SU-DHL-6 (cell line): ENCODE measurements at regions not wholly inside any gene's neighbourhood (a gene's known extent, or its start where the extent isn't known, plus 50 kb on each side); places are given as distances from the start of the nearest gene placed in this dataset.

Source experiments
- H2AFZ ChIP-seq: fragments of 200-600 bp; sonication (generic); 2 replicates; pipeline ENCODE4 v1.6.1; 2014; ENCODE audit warnings: low read depth, mild to moderate bottlenecking, moderate library complexity, mixed read lengths, antibody characterized with exemption, low read length; ENCODE audit not compliant: severe bottlenecking
- H3F3A ChIP-seq: fragments of 200-600 bp; shearing (Covaris generic); 2 replicates; pipeline ENCODE4 v1.6.0; 2016; ENCODE audit warnings: antibody characterized with exemption, mild to moderate bottlenecking; ENCODE audit not compliant: insufficient read depth
- H3K27ac ChIP-seq: fragments of 200-600 bp; sonication (generic); 2 replicates; pipeline ENCODE4 v1.5.1; 2016; ENCODE audit warnings: low read depth, mild to moderate bottlenecking, low read length, moderate library complexity, mixed read lengths
- H3K27me3 ChIP-seq: fragments of 200-600 bp; sonication (generic), shearing (Covaris generic); 2 replicates; pipeline ENCODE4 v1.6.0; 2014; ENCODE audit warnings: mild to moderate bottlenecking, low read length
- H3K36me3 ChIP-seq: fragments of 200-600 bp; sonication (generic); 2 replicates; pipeline ENCODE4 v1.6.1; 2014; ENCODE audit warnings: mild to moderate bottlenecking, low read length, mixed read lengths
- H3K4me2 ChIP-seq: fragments of 300-600, 200-600 bp; shearing (Covaris generic), sonication (generic); 2 replicates; pipeline ENCODE4 v1.6.0; 2014; ENCODE audit warnings: low read length, low read depth, mild to moderate bottlenecking; ENCODE audit not compliant: poor library complexity, severe bottlenecking
- H3K4me3 ChIP-seq: fragments of 200-600 bp; sonication (generic); 2 replicates; pipeline ENCODE4 v1.5.1; 2014; ENCODE audit warnings: antibody characterized with exemption, low read length, mild to moderate bottlenecking, mixed read lengths; ENCODE audit not compliant: insufficient read depth, poor library complexity, severe bottlenecking
- H3K79me2 ChIP-seq: fragments of 200-600 bp; sonication (generic); 2 replicates; pipeline ENCODE4 v1.6.1; 2014; ENCODE audit warnings: mild to moderate bottlenecking, low read length, moderate library complexity; ENCODE audit not compliant: insufficient read depth
- H3K9ac ChIP-seq: fragments of 200-600 bp; sonication (generic); 2 replicates; pipeline ENCODE4 v1.7.0; 2014; ENCODE audit warnings: mild to moderate bottlenecking, low read length
- H3K9me2 ChIP-seq: fragments of 200-600 bp; sonication (generic); replicated peaks from 2 replicates; pipeline ENCODE4 v1.6.1; 2014; ENCODE audit warnings: low read length; ENCODE audit not compliant: insufficient read depth
- H3K9me3 ChIP-seq: fragments of 200-600 bp; sonication (generic); 2 replicates; pipeline ENCODE4 v1.6.1; 2014; ENCODE audit warnings: low read length, mixed read lengths; ENCODE audit not compliant: insufficient read depth
- H4K20me1 ChIP-seq: fragments of 200-600 bp; sonication (generic); 2 replicates; pipeline ENCODE4 v1.6.1; 2014; ENCODE audit warnings: low read depth, mild to moderate bottlenecking, antibody characterized with exemption, low read length, moderate library complexity, mixed read lengths
- CTCF ChIP-seq: fragments of 200-600 bp; sonication (generic); IDR thresholded peaks from one replicate; pipeline ENCODE4 v1.5.1; 2017; ENCODE audit warnings: antibody characterized with exemption, mild to moderate bottlenecking, low read length, moderate library complexity; ENCODE audit not compliant: insufficient read depth, poor library complexity, severe bottlenecking
- EZH2phosphoT487 ChIP-seq: fragments of 200-600 bp; sonication (generic), shearing (Covaris generic); conservative IDR thresholded peaks from 2 replicates; pipeline ENCODE4 v1.6.1; 2018; ENCODE audit warnings: mild to moderate bottlenecking, antibody characterized with exemption, low read length, moderate library complexity, mixed read lengths

GRCh38 chr13:83804356-83804962 is 77.8 kb downstream of the SLITRK1 start:
- no peak overlapping the region for H3K4me2 ChIP-seq
- H3K9ac ChIP-seq: no peak overlapping the region
- H3K4me3 ChIP-seq: no peak overlapping the region
- no peaks in the 10 kb centered on the region for H3F3A ChIP-seq
- no peak overlapping the region for H3K27ac ChIP-seq
- H3K9me3 ChIP-seq: no peaks in the 10 kb centered on the region
- no peaks in the 10 kb centered on the region for H4K20me1 ChIP-seq
- no peaks in the 10 kb centered on the region for H3K27me3 ChIP-seq
- no peaks in the 10 kb centered on the region for H3K9me2 ChIP-seq
- H3K79me2 ChIP-seq: no peaks in the 10 kb centered on the region
- no peaks in the 10 kb centered on the region for H3K36me3 ChIP-seq
- TF ChIP-seq CTCF (no peak), EZH2phosphoT487 (no peak)
- H2AFZ ChIP-seq: no peak overlapping the region

- Histone ChIP-seq H2AFZ (no peak overlapping the region), H3K9ac (no peak overlapping the region), H3K79me2 (no peaks in the 10 kb centered on the region), H3K4me3 (no peak overlapping the region), H3K4me2 (no peak overlapping the region), H3K36me3 (no peaks in the 10 kb centered on the region), H3K9me2 (no peaks in the 10 kb centered on the region), H3K9me3 (no peaks in the 10 kb centered on the region; the same call in 1 of the 2 replicates), H3K27me3 (no peaks in the 10 kb centered on the region), H3F3A (no peaks in the 10 kb centered on the region), H3K27ac (no peak overlapping the region), H4K20me1 (no peaks in the 10 kb centered on the region)
- TF ChIP-seq EZH2phosphoT487: no peak
- no peak for TF ChIP-seq CTCF
Measured at GRCh38 chr13:83798731-83799130, 83.5 kb downstream of the SLITRK1 start.

DNA sequence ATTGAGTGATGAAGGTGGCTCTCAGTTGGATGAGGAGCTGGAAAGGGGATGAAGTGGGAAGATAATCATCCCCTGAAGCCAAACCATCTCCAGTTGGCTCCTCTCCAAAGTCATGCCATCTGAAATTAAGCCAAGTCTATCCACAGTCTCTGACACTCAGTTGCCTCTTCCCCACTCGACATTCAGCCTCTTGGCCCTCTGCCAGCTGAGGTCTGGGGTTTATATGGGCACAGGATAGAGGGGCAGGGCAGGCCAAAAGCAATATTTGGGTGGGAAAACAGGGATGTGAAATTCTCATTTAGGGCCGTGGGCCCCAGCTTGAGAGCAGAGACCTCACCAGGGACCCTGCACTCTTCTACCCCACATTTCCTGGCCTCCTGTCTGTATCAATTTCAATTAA is 85.9 kb downstream of the SLITRK1 start:
- H4K20me1 ChIP-seq: no peaks in the 10 kb centered on the region
- no peaks in the 10 kb centered on the region for H3K79me2 ChIP-seq
- no peaks in the 10 kb centered on the region for H3K36me3 ChIP-seq
- no peaks in the 10 kb centered on the region for H3F3A ChIP-seq
- no peak overlapping the region for H3K9ac ChIP-seq
- TF ChIP-seq CTCF (no peak), EZH2phosphoT487 (no peak)
- no peak overlapping the region for H3K27ac ChIP-seq
- no peak overlapping the region for H2AFZ ChIP-seq
- H3K9me2 ChIP-seq: no peaks in the 10 kb centered on the region
- H3K9me3 ChIP-seq: no peaks in the 10 kb centered on the region; the same call in 1 of the 2 replicates
- H3K27me3 ChIP-seq: no peaks in the 10 kb centered on the region
- no peak overlapping the region for H3K4me2 ChIP-seq
- no peak overlapping the region for H3K4me3 ChIP-seq
